ENCODE measurements at regions not wholly inside any gene's neighbourhood (a gene's known extent, or its start where the extent isn't known, plus 50 kb on each side); places are given as distances from the start of the nearest gene placed in this dataset.

- 98% methylated on average over 9 of the region's 11 CpGs for WGBS (ENCODE audit: insufficient coverage)
- ChIA-PET CTCF (no interaction called here), POLR2A (no interaction called here)
- H3K27me3 ChIP-seq (replicated peaks in 2 of 5; ENCODE audit: control insufficient read depth in 4 of 5, insufficient read depth in 5 of 5, low read length in 4 of 5) = no peaks in the 10 kb centered on the region
- no peak overlapping the region for H3K27ac ChIP-seq (ENCODE audit: insufficient read depth in 1 of 2, low read depth in 1 of 2, low read length in 2 of 2, poor library complexity in 1 of 2, severe bottlenecking in 2 of 2)
- H3K36me3 ChIP-seq (ENCODE audit: control insufficient read depth in 4 of 4, insufficient read depth in 4 of 4, low read length in 3 of 4) = no peaks in the 10 kb centered on the region
- no peaks in the 10 kb centered on the region for H3K4me1 ChIP-seq (ENCODE audit: control extremely low read depth in 1 of 4, control insufficient read depth in 4 of 4, insufficient read depth in 4 of 4, low read length in 3 of 4)
- no peaks in the 10 kb centered on the region for H3K9me3 ChIP-seq (ENCODE audit: control extremely low read depth in 1 of 5, control insufficient read depth in 4 of 5, insufficient read depth in 2 of 5, low read depth in 1 of 5, low read length in 4 of 5)
- no peak overlapping the region for H3K4me3 ChIP-seq (ENCODE audit: control insufficient read depth in 1 of 7, extremely low read depth in 1 of 7, insufficient read depth in 4 of 7, low read depth in 2 of 7, low read length in 6 of 7)
- no peak for DNase-seq
Measured at GRCh38 chr2:120830096-120830830, 94.6 kb downstream of the GLI2 start.

- ChIA-PET CTCF (no interaction called here), POLR2A (no interaction called here)
- 100% methylated on average over 2 of the region's 2 CpGs for WGBS (ENCODE audit: insufficient coverage)
- Histone ChIP-seq H3K4me3 (ENCODE audit: control insufficient read depth in 1 of 7, extremely low read depth in 1 of 7, insufficient read depth in 4 of 7, low read depth in 2 of 7, low read length in 6 of 7) (no peak overlapping the region), H3K36me3 (ENCODE audit: control insufficient read depth in 4 of 4, insufficient read depth in 4 of 4, low read length in 3 of 4) (no peaks in the 10 kb centered on the region), H3K4me1 (ENCODE audit: control extremely low read depth in 1 of 4, control insufficient read depth in 4 of 4, insufficient read depth in 4 of 4, low read length in 3 of 4) (no peaks in the 10 kb centered on the region), H3K27me3 (replicated peaks in 2 of 5; ENCODE audit: control insufficient read depth in 4 of 5, insufficient read depth in 5 of 5, low read length in 4 of 5) (no peaks in the 10 kb centered on the region), H3K9me3 (ENCODE audit: control extremely low read depth in 1 of 5, control insufficient read depth in 4 of 5, insufficient read depth in 2 of 5, low read depth in 1 of 5, low read length in 4 of 5) (no peaks in the 10 kb centered on the region), H3K27ac (ENCODE audit: insufficient read depth in 1 of 2, low read depth in 1 of 2, low read length in 2 of 2, poor library complexity in 1 of 2, severe bottlenecking in 2 of 2) (no peak overlapping the region)
- DNase-seq = no peak
Measured at GRCh38 chr2:120831086-120831485, 95.4 kb downstream of the GLI2 start.

DNA sequence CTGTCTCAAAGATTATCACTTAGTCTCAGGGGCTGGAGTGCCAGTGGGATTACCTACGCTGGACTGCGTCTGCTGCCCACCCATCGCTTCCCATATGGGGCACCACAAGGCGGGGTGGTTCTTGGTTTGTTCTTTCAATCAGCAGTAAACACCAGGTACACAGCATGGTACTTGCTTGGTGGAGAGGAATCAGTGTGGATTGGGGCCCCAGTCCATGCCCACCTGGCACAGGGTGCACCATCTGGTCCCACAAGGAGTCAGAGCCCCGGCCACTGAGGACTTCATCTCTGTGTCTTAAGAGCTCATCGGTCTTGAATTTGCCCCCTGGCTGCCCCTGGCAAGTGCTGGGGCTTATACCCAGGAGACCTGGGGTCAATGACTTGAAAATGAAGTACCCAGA is 96.2 kb downstream of the GLI2 start:
- no peaks in the 10 kb centered on the region for H3K4me1 ChIP-seq (ENCODE audit: control extremely low read depth in 1 of 4, control insufficient read depth in 4 of 4, insufficient read depth in 4 of 4, low read length in 3 of 4)
- H3K27ac ChIP-seq (ENCODE audit: insufficient read depth in 1 of 2, low read depth in 1 of 2, low read length in 2 of 2, poor library complexity in 1 of 2, severe bottlenecking in 2 of 2) = no peak overlapping the region
- ChIA-PET CTCF (interaction anchor here (0.7 kb wide), 1 partner anchor 155 kb away, joined by 3 read pairs; no protein-coding TSS in a partner anchor), POLR2A (no interaction called here)
- no peak overlapping the region for H3K4me3 ChIP-seq (ENCODE audit: control insufficient read depth in 1 of 7, extremely low read depth in 1 of 7, insufficient read depth in 4 of 7, low read depth in 2 of 7, low read length in 6 of 7)
- H3K9me3 ChIP-seq (ENCODE audit: control extremely low read depth in 1 of 5, control insufficient read depth in 4 of 5, insufficient read depth in 2 of 5, low read depth in 1 of 5, low read length in 4 of 5) = no peaks in the 10 kb centered on the region
- no peak for DNase-seq
- WGBS (ENCODE audit: insufficient coverage) = 100% methylated on average over 4 of the region's 6 CpGs
- no peaks in the 10 kb centered on the region for H3K27me3 ChIP-seq (replicated peaks in 2 of 5; ENCODE audit: control insufficient read depth in 4 of 5, insufficient read depth in 5 of 5, low read length in 4 of 5)
- H3K36me3 ChIP-seq (ENCODE audit: control insufficient read depth in 4 of 4, insufficient read depth in 4 of 4, low read length in 3 of 4) = no peaks in the 10 kb centered on the region

- CTCF ChIA-PET = interaction anchor here (0.7 kb wide), 1 partner anchor 156 kb away, joined by 3 read pairs; no protein-coding TSS in a partner anchor
- Histone ChIP-seq H3K9me3 (ENCODE audit: control extremely low read depth in 1 of 5, control insufficient read depth in 4 of 5, insufficient read depth in 2 of 5, low read depth in 1 of 5, low read length in 4 of 5) (no peaks in the 10 kb centered on the region), H3K27me3 (replicated peaks in 2 of 5; ENCODE audit: control insufficient read depth in 4 of 5, insufficient read depth in 5 of 5, low read length in 4 of 5) (no peaks in the 10 kb centered on the region), H3K36me3 (ENCODE audit: control insufficient read depth in 4 of 4, insufficient read depth in 4 of 4, low read length in 3 of 4) (no peaks in the 10 kb centered on the region), H3K27ac (ENCODE audit: insufficient read depth in 1 of 2, low read depth in 1 of 2, low read length in 2 of 2, poor library complexity in 1 of 2, severe bottlenecking in 2 of 2) (no peak overlapping the region), H3K4me3 (ENCODE audit: control insufficient read depth in 1 of 7, extremely low read depth in 1 of 7, insufficient read depth in 4 of 7, low read depth in 2 of 7, low read length in 6 of 7) (no peak overlapping the region), H3K4me1 (ENCODE audit: control extremely low read depth in 1 of 4, control insufficient read depth in 4 of 4, insufficient read depth in 4 of 4, low read length in 3 of 4) (no peaks in the 10 kb centered on the region)
- WGBS (ENCODE audit: insufficient coverage) = 92% methylated on average over 11 of the region's 11 CpGs
- POLR2A ChIA-PET = no interaction called here
- no peak for DNase-seq
Measured at GRCh38 chr2:120832296-120833070, 96.8 kb downstream of the GLI2 start.

DNA sequence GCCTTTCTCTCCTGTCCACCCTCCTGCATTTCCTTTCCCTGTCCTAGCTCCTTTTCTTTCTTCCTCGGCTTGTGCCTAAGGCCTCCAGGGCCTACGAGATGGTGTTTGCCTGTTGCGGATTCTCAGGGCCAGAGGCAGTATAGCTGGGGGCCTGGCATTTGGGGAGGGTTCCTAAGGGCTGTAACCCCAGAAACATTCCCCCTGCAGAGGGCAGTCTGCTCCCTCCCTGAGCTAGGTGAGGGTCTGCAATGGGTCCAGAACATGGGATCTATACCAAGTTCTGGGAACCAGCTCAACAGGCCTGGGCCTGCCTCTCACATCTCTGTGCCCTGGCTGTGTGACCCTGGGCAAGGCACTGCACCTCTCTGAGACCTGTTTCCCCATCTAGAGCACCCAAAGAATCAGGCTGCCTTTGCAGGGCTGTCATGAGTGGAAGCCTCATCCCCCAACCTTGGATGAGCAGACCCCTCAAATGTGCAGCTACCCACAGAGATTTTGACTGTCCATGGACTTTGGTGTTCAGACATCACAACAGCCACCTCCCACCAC is 97.5 kb downstream of the GLI2 start:
- Histone ChIP-seq H3K9me3 (ENCODE audit: control extremely low read depth in 1 of 5, control insufficient read depth in 4 of 5, insufficient read depth in 2 of 5, low read depth in 1 of 5, low read length in 4 of 5) (no peaks in the 10 kb centered on the region), H3K4me1 (ENCODE audit: control extremely low read depth in 1 of 4, control insufficient read depth in 4 of 4, insufficient read depth in 4 of 4, low read length in 3 of 4) (no peaks in the 10 kb centered on the region), H3K4me3 (ENCODE audit: control insufficient read depth in 1 of 7, extremely low read depth in 1 of 7, insufficient read depth in 4 of 7, low read depth in 2 of 7, low read length in 6 of 7) (no peak overlapping the region), H3K36me3 (ENCODE audit: control insufficient read depth in 4 of 4, insufficient read depth in 4 of 4, low read length in 3 of 4) (no peaks in the 10 kb centered on the region), H3K27ac (ENCODE audit: insufficient read depth in 1 of 2, low read depth in 1 of 2, low read length in 2 of 2, poor library complexity in 1 of 2, severe bottlenecking in 2 of 2) (no peak overlapping the region), H3K27me3 (replicated peaks in 2 of 5; ENCODE audit: control insufficient read depth in 4 of 5, insufficient read depth in 5 of 5, low read length in 4 of 5) (no peaks in the 10 kb centered on the region)
- ChIA-PET CTCF (interaction anchor here (0.9 kb wide), 1 partner anchor 10 kb away, joined by 4 read pairs; no protein-coding TSS in a partner anchor), POLR2A (no interaction called here)
- 100% methylated on average over 2 of the region's 3 CpGs for WGBS (ENCODE audit: insufficient coverage)
- no peak for DNase-seq

GRCh38 chr2:120834206-120834605 is 98.5 kb downstream of the GLI2 start:
- Histone ChIP-seq H3K4me3 (ENCODE audit: control insufficient read depth in 1 of 7, extremely low read depth in 1 of 7, insufficient read depth in 4 of 7, low read depth in 2 of 7, low read length in 6 of 7) (no peak overlapping the region), H3K27me3 (replicated peaks in 2 of 5; ENCODE audit: control insufficient read depth in 4 of 5, insufficient read depth in 5 of 5, low read length in 4 of 5) (no peaks in the 10 kb centered on the region), H3K9me3 (ENCODE audit: control extremely low read depth in 1 of 5, control insufficient read depth in 4 of 5, insufficient read depth in 2 of 5, low read depth in 1 of 5, low read length in 4 of 5) (peaks cover 0 to under 1% (median 0%) of the 10 kb centered on the region in 5 experiments), H3K4me1 (ENCODE audit: control extremely low read depth in 1 of 4, control insufficient read depth in 4 of 4, insufficient read depth in 4 of 4, low read length in 3 of 4) (no peaks in the 10 kb centered on the region), H3K36me3 (ENCODE audit: control insufficient read depth in 4 of 4, insufficient read depth in 4 of 4, low read length in 3 of 4) (no peaks in the 10 kb centered on the region), H3K27ac (ENCODE audit: insufficient read depth in 1 of 2, low read depth in 1 of 2, low read length in 2 of 2, poor library complexity in 1 of 2, severe bottlenecking in 2 of 2) (no peak overlapping the region)
- DNase-seq = no peak
- POLR2A ChIA-PET = no interaction called here
- CTCF ChIA-PET = interaction anchor here (0.9 kb wide), 1 partner anchor 9 kb away, joined by 4 read pairs; no protein-coding TSS in a partner anchor
- 100% methylated on average over 2 of the region's 3 CpGs for WGBS (ENCODE audit: insufficient coverage)

DNA sequence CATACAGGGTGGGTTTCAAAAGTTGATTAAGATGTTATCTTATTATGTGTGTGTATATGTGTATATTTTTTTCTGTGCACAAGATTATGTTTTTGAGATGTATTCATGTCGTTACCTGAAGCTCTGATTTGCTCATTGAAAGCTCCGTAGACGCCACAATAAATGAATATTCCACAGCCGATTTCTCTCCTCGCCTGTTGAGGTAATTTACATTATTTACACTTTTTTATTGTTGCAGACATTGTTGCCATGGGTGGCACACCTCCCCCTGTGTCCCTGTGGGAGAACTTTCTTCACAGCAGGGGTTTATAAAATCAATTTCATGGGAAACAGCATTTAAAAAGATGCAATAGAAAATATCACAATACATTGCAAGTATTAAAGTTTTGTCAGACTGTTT is 100.6 kb downstream of the GLI2 start:
- CTCF ChIA-PET = no interaction called here
- H3K9me3 ChIP-seq (ENCODE audit: control extremely low read depth in 1 of 5, control insufficient read depth in 4 of 5, insufficient read depth in 2 of 5, low read depth in 1 of 5, low read length in 4 of 5) = peaks cover 0 to 2% (median 0%) of the 10 kb centered on the region in 5 experiments
- WGBS (ENCODE audit: insufficient coverage) = no CpG with 5 or more reads among the region's 5 CpGs

More for the DNA sequence above, 100.6 kb downstream of the GLI2 start:
- H3K27me3 ChIP-seq (replicated peaks in 2 of 5; ENCODE audit: control insufficient read depth in 4 of 5, insufficient read depth in 5 of 5, low read length in 4 of 5) = peaks cover 0 to 2% (median 0%) of the 10 kb centered on the region in 5 experiments
- POLR2A ChIA-PET = no interaction called here
- no peak overlapping the region for H3K4me3 ChIP-seq (ENCODE audit: control insufficient read depth in 1 of 7, extremely low read depth in 1 of 7, insufficient read depth in 4 of 7, low read depth in 2 of 7, low read length in 6 of 7)
- no peak overlapping the region for H3K27ac ChIP-seq (ENCODE audit: insufficient read depth in 1 of 2, low read depth in 1 of 2, low read length in 2 of 2, poor library complexity in 1 of 2, severe bottlenecking in 2 of 2)
- no peaks in the 10 kb centered on the region for H3K36me3 ChIP-seq (ENCODE audit: control insufficient read depth in 4 of 4, insufficient read depth in 4 of 4, low read length in 3 of 4)
- H3K4me1 ChIP-seq (ENCODE audit: control extremely low read depth in 1 of 4, control insufficient read depth in 4 of 4, insufficient read depth in 4 of 4, low read length in 3 of 4) = no peaks in the 10 kb centered on the region
- no peak for DNase-seq
